Epithelial cell of proximal tubule (primary cell): ENCODE measurements at regions not wholly inside any gene's neighbourhood (a gene's known extent, or its start where the extent isn't known, plus 50 kb on each side); places are given as distances from the start of the nearest gene placed in this dataset.

ENCODE experiments used
- DNase-seq: peaks from one replicate; pipeline ENCODE4 v3.0.0-alpha.2; 2011; ENCODE audit warnings: low read depth
- H3K4me3 ChIP-seq: 2 replicates; pipeline ENCODE4 v1.5.1; 2011; ENCODE audit warnings: low read depth, mild to moderate bottlenecking, low read length
- CTCF ChIP-seq: conservative IDR thresholded peaks from 2 replicates; pipeline ENCODE4 v1.5.1; 2012; ENCODE audit warnings: low read depth, mild to moderate bottlenecking, low read length

- H3K4me3 ChIP-seq = no peak overlapping the region
- TF ChIP-seq CTCF = no peak
- no peak for DNase-seq
Observed at GRCh38 chr11:92854162-92854561, 115.3 kb upstream of the MTNR1B start.

- no peak for TF ChIP-seq CTCF
- no peak for DNase-seq
Observed at GRCh38 chr11:92854952-92855351, 114.5 kb upstream of the MTNR1B start.

GRCh38 chr11:92855607-92856405, 113.6 kb upstream of the MTNR1B start:
- DNase-seq = no peak
- TF ChIP-seq CTCF = no peak
- no peak overlapping the region for H3K4me3 ChIP-seq

More at GRCh38 chr11:92854952-92855351, 114.5 kb upstream of the MTNR1B start:
- no peak overlapping the region for H3K4me3 ChIP-seq

- no peak overlapping the region for H3K4me3 ChIP-seq
- TF ChIP-seq CTCF = no peak
- DNase-seq = no peak
Observed at GRCh38 chr11:92857407-92857806, 112.0 kb upstream of the MTNR1B start.

DNA sequence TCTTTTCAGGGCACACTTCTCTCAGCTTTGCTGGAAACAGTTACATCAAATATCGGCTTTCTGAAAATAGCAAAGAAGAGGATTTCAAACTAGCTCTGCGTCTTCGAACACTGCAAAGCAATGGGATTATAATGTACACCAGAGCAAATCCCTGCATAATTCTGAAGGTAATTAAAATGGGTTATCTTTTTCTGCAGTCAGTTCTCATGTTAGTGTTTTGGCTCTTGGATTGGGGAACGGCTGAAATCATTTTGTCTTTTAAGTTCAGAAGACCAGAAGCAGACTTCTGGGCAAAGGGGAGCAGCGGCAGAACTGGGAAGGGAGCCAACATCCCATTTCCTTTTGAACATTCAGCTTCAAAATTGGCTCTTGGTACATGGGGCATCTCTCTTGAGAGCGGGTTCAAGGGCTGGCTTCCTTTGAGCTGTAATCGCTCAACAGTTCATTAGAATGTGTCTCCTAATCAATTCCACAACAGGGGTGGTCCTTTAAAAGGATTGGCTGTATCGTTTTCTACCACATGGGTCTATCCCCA, 110.2 kb upstream of the MTNR1B start:
- H3K4me3 ChIP-seq = no peak overlapping the region
- TF ChIP-seq CTCF = no peak
- DNase-seq = no peak

DNA sequence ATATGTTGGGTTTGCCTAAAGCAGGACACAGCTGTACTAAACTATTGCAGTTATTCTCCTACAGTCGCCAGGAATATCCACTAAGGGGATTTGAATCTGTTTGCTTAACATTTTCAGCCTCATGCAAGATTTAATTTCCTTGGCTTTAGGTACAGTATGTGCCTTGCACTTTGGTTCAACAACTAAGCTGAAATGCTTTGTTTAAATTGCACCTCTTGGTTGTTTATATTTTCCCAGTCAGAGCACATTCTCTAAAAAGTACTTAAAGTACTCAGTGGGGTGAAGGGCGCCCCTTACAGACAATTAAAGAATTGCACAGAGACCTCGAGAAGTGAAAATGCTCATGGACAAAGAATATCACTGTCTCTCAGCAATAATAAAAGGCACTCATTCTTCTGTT, 107.8 kb upstream of the MTNR1B start:
- no peak overlapping the region for H3K4me3 ChIP-seq
- DNase-seq = no peak
- no peak for TF ChIP-seq CTCF

- TF ChIP-seq CTCF = no peak
- H3K4me3 ChIP-seq = no peak overlapping the region
- DNase-seq = no peak
Observed at GRCh38 chr11:92865352-92865751, 104.1 kb upstream of the MTNR1B start.
